GM10266 (cell line): ENCODE measurements at regions not wholly inside any gene's neighbourhood (a gene's known extent, or its start where the extent isn't known, plus 50 kb on each side); places are given as distances from the start of the nearest gene placed in this dataset.

Experiments used
- DNase-seq: peaks from one replicate; pipeline ENCODE4 v3.0.0; 2012; ENCODE audit errors: extremely low spot score
- TF ChIP-seq, protein P1 (sequence below): IDR thresholded peaks from 2 replicates; pipeline ENCODE4 v1.5.1; 2012; ENCODE audit warnings: mild to moderate bottlenecking, low read depth; ENCODE audit not compliant: control insufficient read depth, insufficient read depth; ENCODE audit errors: missing control alignments

- TF ChIP-seq, protein P1, sequence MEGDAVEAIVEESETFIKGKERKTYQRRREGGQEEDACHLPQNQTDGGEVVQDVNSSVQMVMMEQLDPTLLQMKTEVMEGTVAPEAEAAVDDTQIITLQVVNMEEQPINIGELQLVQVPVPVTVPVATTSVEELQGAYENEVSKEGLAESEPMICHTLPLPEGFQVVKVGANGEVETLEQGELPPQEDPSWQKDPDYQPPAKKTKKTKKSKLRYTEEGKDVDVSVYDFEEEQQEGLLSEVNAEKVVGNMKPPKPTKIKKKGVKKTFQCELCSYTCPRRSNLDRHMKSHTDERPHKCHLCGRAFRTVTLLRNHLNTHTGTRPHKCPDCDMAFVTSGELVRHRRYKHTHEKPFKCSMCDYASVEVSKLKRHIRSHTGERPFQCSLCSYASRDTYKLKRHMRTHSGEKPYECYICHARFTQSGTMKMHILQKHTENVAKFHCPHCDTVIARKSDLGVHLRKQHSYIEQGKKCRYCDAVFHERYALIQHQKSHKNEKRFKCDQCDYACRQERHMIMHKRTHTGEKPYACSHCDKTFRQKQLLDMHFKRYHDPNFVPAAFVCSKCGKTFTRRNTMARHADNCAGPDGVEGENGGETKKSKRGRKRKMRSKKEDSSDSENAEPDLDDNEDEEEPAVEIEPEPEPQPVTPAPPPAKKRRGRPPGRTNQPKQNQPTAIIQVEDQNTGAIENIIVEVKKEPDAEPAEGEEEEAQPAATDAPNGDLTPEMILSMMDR = no peak
- no peak for DNase-seq
These were observed 1422.9 kb downstream of the TBC1D22A start for GRCh38 chr22:48185071-48186055.

DNA sequence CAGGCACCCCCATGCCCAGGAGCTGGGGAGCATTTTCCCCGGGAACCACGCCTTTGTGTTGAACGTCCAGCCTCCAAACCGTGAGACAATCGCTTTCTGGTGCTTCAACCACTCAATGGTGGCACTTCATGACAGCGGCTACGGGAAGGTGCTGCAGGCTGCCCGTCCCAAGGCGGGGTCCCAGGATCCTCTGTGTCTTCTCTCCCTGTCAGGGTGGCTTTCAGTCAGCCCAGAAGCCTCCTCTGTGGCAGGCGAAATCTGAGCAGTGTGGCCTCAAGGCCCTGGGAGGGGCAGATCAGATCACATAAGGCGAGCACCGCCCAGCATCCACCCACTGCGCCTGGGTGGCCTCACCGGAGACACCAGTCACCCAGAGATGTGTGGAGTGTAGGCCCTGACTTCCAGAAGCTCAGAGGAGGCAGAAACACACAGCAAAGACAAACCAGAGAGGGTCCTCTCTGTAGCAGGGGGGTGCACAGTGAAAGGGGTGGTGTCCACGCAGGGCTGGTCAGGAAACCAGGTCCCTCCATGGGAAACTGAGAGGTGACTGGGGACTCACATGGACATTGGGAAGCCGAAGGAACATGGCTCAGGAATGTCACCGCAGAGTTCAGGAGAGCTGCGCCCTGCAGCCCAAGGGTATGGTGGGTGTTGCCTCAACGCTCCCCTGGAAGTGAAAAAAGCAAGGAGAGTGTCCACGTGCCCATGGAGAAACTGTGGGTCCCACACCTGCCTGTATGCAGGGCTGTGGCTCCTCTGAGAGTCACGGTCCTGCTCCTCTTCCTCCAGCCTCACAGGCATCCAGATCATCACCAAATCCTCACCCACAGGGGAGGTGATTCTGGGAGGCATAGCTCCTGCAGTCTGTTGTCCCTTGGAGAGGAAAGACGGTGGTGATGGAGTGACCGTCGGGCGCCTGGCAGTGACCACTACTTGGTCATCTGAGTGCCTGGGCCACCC is 1420.7 kb downstream of the TBC1D22A start:
- TF ChIP-seq, protein P1 = no peak

DNA sequence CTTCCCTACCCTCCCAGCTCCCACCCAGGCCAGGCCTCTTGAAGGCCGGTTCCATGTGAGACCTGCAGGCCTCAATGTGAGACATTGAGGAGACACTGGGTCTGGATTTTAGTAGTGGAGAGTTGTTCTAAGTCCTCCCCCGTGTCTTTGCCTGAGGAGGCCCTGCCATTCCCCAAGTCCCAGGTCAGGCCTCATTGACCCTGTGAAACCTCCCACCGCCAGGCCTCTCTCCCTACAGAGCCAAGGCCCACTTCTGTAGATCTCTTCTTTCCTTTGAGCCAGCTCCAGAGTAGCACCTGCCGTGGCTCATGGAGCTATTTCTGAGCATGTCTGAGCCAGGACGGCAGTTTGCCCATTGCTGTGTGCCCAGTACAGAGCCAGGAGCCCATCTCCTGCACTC is 1419.6 kb downstream of the TBC1D22A start:
- TF ChIP-seq, protein P1 = no peak
- no peak for DNase-seq

More for the DNA sequence above, 1420.7 kb downstream of the TBC1D22A start:
- DNase-seq = no peak

DNA sequence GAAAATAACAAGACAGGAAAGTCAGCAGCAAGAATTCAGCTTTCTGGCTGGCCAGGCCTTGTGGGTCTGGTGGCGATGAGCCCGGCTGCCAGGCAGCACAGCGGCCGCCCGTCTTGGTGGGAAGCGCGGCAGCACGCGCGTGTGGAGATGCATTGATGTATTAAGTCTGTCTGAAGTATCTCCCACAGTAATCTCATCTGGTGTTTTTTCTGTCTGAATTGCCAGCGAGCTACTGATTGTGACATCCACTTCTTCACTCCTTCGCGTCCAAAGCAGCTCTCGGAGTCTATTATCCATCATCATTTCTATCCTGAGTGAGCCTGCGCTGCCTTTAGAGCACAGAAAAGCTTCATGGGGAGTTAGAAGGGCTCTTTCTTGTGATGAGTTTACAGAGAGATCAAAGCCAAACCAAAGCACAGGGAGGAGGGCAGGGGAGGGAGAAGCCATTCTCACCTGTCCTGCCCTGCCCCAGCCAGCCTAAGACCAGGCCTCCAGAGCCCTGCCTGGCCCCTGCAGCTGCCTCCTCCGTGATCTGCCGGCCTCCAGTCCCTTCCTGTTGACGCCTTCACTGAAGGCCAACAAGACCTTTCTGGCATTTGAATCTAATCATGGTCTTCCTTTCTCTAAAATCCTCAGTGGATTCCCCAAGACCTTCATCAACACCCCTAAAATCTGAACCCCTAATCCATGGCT is 1419.0 kb downstream of the TBC1D22A start:
- TF ChIP-seq, protein P1 = no peak

GRCh38 chr22:48180631-48181030 is 1418.2 kb downstream of the TBC1D22A start:
- TF ChIP-seq, protein P1 = no peak
- DNase-seq = no peak

More for the DNA sequence above, 1419.0 kb downstream of the TBC1D22A start:
- no peak for DNase-seq

DNA sequence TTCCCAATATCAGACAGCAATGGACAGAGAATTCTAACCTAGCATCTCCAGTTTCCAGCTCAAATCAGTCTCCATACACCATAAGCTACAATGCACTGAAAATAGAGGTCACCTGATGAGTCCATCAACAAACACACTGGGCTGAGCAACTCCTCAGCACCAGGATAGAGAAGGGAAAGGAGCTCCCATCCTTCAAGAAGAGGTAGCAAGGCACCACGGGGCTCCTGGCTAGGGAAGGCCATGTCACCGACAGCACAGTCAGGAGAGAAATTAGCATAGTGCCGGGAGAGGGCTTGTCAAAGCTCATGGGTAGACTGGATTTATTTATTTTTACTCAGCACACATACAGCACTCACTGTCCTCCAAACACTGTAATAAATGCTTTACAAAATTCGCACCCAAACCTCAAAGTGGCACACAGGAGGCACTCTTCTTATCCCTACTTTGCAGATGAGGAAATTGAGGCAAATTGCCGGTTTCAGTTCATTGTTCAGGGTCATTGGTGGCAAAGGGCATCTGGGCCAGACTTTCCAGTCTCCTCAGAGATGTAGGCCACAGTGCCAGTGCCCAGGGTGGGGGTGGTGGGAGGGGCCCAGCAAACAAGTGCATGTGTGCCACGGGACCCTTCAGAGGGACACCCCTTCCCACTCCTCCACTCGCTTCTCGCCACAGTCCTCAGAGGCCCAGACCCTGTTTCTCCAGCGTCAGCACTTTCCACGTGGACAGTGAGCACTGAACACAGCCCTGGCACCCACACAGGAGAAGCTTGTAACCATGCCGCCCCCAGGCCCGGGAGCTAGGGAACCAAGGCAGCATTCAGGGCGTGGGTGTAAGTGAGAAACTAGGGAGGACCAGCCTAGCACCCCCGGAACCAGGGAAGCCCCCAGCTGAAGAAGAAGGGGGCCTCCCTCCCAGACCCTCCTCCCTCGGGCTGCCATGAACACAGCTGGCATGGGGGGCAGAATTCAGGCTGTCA is 1417.4 kb downstream of the TBC1D22A start:
- no peak for DNase-seq
- TF ChIP-seq, protein P1 = no peak
